ENCODE measurements at regions not wholly inside any gene's neighbourhood (a gene's known extent, or its start where the extent isn't known, plus 50 kb on each side); places are given as distances from the start of the nearest gene placed in this dataset.

DNA sequence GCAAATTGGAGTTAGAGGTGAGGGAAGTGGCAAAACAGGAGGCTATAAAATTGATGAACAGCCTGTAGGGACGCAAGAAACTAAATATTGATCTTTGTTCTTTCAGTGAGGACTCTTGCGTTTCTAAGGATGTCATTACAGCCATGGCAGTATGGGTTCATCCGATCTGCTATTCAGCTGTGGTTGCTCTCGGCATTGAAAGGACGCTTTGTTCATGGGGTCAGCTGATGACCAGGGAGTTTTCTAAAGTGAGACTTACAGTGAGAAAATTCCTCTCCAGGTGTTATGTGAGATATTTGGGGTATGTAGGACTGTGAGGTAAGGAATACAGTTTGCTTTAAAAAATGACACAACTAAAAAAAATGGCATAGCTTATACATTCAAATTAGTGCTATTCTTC, 52.7 kb upstream of the PELI1 start:
- DNase-seq: no peak

DNA sequence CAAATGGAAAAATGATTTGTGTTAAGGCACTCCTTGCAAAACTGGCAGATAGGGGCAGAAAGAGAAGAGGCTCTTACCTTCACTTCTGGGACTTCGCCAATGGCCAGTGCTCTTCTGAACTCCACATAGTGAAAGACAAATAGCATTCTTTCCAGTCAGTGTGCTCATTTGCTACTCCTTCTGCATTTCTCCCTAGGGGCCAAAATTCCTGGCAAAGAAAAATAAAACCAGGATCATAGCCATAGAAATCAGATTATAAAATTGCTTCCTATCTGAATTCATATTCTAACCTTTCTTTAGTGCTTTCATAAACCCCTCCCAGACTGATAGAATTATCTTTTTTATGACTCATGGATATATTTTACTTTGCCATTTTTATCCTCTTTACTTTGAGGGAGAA, 56.9 kb upstream of the PELI1 start:
- DNase-seq: no peak

DNA sequence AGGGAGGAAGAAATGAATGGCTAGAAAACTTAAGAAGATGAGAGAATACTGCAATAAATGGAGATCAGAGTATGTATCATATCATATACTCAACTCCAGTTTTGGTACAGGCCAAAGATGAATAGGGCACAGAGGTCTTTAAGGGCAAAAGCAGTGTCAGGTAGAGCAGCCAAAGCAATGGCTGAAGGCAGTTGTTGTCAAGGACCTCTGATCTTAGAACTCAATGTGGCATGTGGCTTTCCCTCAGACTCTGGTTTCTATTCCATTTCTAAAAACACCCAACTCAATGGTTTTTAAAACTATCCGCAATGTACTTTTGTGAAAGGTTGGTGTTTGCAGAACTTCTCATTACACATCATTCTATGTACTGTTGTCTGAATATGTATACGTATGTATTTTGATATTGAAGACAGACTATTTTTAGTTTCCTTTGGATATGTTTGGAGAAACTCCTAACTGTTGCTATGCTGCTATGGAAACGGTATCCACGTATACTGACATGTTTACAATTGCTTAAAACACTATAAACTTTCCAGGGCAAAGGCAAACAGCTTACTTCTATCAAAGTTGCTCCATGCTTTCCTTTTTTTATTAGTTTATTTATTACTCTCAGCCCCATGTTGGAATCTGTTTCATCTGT, 58.1 kb upstream of the PELI1 start:
- peak in 1 of 5 donors; percentile 25 for DNase-seq

DNA sequence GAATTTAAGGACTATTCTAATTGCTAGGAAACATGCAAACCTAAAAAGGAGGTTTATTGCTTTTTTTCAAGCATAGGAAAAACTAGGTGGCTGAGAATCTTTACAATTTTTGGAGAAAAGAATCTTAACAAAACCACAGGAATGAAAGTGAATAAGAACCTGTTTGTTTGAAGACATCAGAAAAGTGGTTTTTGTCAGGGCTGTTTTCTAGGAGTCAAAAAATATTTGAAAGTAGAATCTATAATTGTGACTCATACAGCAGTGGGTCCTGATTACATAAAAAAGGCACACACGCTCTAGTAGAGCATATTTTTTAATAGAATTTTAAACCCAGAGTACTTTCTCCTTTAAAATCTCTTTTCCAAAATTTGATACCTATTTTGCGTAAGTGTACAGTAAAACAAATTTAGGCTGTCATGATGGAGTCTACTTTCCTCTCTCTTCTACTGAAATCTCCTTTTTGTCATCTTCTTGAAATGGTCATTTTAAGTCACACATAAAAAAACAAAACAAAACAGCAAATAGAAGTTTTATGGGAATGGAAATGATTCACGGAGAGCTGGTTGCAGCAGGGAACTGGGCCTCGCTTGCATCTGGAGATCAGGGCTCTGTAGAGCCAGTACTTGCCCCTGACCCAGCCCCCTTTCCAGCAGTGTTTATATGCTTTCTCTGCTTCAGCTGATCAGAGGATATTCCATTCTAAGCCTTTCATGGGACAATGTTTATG, 59.1 kb upstream of the PELI1 start:
- DNase-seq: peak in 1 of 5 donors; percentile 23

DNA sequence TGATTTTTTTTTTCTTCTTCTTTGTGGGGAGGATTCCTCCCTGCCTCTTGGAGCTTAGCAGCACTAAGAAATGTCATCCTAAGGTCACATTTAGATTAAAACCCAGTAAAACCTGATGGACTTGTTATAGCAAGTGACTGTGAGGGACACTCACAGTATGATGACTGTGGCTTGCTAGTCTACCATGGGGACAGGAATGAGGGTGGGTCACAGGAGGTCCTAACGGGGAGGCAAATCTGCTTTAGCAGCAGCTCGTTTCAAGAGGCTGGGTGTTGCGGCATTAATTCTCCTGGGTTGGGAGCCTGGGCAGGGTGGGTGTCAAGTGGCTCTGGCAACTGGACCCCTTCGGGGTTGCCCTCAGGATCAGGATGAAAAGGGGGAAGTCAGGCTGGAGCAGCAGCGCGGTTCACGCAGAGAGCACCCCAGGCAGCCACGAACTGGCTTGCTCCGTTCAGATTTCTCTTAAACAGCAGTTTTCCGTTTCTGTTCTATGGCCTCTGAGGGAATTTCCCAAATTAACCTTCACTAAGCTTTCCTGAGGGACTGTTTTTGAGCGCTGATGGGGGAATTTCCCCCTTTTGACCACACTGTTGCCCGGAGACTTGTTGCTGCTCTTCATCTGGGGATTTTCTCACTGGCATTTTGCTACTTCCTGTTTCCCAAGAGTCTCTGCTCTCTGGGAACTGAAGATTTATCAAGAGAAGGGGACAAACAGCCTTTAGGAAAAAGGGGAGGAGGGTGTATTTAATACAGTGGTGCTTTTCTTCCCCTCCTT, 59.8 kb upstream of the PELI1 start:
- peak; percentile 35 to 53 (median 38) for DNase-seq

DNA sequence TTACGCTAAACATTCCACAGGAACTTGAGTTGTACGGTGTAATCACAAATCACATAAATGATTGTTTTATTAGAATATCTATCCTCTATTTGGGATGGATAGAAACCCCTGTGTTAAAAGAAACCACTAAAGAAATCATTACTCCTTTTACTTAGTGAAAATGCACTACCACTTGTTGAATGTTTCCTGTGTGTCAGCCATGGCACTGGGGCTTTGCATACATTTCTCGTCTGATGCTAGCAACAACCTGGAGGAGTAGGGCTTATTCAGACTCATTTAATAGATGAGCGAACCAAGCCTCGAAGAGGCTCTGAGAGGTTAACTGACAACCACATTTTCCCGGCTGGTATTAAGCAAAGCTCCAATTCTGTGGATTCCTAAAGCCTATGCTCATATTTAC, 60.5 kb upstream of the PELI1 start:
- DNase-seq: no peak

DNA sequence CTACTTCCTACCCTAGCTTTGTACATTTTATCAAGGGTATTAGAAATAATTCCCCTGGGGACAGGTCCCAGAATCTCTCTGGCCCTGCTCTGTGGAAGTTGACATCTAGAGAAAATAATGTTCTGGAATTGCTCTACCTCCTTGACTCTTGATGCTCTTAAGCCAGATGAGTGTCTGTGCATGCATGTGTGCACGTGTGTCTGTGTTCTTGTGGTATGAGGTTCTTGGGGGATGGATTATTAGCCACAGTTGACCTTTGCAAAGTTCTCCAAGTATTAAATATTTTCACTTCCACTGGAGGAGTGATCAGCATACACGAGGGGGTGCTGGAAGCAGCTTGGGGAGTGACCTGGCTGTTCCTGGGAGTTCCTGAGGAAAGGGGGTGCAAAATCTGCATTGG, 61.2 kb upstream of the PELI1 start:
- DNase-seq: no peak

DNA sequence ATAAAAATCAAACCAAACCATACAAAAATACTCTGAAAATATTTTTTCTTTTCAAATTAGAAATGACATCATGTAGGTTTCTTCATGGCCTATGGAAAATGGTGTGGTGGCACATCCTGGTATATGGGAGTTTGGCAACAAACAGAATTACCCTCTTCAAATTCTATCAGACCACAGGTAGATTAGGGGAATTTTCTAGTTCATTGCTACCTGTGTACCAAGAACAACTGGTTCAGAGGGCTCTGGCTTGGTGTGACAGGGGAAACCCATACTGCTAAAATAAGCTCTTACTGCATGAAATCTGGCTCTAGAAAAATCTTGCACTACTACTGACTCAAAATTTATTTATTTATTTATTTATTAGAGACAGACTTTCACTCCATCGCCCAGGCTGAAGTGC, 63.4 kb upstream of the PELI1 start:
- DNase-seq: no peak

DNA sequence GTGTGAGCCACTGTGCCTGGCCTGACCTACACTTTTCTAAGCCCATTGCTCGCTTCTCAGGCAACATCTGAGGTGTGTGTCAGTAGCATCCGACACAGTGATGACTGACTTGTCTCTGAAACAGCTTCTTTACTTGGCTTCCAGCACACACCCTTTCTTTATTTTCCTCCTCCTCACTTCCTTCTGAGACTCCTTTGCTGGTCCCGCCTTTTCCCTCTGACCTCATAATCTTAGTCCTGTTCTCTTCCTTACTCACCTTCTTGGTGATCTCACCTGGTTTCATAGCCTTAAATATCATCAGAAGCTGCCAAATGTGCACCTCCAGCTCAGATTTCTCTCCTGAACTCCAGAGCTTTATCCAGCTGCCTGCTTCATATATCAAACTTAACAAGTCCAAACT, 66.6 kb upstream of the PELI1 start:
- no peak for DNase-seq

DNA sequence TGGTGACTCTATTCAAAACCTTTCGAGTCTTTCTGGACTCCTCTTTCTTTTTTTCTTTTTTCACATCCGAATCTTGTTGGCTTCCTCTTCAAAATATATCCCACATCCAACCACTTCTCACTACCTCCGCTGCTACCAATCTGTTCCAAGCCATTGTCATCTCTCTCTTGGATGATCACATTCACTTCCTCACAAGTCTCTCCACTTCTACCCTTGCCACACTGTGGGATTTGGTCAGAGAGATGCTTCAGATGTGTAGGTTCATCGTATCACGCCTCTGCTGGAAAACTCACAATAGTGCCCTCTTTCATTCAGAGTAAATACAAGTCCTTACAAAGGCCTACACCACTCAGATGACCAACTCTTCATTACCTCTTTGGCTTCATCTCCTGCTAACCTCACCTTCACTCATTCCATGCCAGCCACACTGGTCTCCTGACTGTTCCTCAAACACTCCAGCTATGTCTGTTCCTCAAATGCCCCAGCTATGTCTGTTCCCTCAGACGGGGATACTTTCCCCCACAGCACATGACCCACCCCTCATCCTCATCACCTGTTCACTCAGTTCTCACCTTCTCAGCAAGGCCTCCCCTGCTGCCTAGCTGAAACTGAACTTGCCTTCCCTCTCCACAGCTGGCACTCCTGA, 67.2 kb upstream of the PELI1 start:
- no peak for DNase-seq

DNA sequence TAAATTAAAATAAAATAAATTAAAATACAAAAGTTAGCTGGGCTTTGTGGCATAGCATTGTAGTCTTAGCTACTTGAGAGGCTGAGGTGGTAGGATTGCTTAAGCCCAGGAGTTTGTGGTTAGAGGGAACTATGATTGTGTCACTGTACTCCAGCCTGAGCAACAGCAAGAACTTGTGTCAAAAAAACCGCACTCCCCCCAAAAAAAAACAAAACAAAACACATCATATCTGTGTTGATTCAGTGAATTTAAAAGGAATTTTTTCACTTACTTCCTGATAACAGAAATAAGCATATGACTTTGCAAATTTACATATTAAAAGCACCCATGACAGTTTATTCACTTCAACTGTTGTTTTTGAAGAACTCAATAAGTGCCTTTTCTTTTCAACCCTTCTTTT, 68.1 kb upstream of the PELI1 start:
- DNase-seq: peak in 1 of 5 donors; percentile 79

DNA sequence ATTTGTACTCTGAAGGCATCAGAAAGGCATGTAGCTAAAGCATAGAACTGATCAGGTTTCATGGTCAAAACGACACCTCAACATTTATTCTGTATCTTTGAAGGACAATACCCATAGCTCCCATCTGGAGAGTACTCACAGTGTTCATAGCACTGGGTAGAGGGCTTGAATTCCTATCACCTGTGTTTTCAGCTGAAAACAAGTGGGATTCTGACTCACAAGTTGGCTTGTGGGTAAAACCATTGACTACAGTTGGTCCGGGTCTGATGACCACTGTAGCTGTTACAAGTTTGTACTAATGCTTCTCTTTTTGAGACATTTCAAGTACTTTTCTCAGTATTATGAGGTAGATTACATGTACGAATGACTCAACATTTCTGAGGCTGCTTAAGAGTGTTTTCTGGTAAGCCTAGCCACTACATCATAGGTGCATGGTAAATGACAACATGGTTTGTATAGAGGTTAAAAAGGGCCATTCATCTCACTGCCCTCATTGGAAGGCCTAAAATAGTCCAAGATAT, 68.6 kb upstream of the PELI1 start:
- peak in 1 of 5 donors; percentile 94 for DNase-seq

DNA sequence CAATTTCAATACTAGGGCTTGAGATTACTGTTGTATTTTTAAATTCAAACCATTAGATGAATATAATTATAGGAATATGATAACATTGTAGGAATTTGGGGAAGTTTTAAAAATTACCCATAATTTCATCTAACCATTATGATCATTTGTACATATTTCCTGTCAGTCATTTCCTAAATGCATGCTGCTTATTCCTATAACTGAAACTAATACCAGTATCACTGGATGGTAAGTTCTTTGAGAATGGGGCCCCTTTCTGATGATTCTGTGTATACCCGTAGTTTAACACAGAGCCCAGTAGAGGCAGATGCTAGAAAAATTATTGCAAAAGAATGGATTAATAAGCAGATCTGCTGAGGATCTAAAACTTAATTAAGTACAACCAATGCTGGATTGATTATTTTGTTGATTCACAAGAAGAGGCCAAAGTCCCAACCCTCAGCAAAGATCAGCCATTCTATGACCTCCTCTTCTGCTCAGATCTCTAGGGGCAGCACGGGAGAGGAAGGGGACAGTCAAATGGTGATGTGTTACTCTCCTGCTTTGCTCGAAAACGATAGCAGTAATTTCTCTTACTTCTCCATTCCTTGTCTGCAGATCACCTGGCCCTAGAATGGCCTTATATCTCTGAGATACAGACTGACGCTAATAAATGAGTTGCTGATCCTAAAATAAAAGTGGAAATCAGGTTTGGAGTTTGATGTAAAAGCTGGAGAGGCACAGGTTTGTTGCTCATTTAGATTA, 69.5 kb upstream of the PELI1 start:
- peak in 1 of 5 donors; percentile 67 for DNase-seq

DNA sequence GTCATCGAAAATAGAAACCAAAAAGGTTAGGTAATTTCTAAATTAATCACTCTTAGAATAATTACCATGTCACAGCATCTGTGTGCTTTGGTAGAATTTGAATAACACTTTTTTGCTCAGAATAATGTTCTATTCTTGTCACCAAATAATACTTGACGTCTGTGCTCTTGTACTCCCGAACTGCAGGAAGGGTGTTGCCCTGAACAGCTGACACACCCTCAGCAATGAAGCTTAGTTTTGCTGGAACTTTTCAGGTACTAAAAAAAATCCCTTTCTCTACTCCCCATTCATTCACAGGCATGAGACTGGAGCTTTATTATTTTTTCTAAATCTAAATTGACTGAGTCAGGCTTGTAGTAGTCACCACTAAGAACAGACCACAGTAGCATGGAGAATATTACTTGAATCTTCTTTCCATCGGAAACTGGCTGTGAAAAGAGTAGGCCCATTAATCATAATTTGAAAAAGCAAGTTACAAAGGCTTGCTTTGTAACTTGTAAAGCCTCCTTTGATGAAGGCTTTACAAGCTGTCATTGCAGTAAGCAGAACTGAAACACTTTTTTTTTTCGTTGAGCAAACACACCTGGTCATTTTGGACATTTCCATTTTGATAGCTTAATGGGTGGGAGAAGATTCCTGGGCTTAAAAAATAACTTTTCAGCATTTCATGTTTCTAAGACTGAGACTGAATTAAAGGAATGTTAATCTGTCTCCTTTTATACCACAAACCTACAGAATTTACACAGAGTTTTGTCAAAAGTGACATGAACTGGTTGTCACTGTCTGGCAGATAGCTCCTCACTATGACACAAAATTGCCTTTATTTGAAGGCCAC, 70.3 kb upstream of the PELI1 start:
- DNase-seq: peak in 1 of 5 donors; percentile 79

DNA sequence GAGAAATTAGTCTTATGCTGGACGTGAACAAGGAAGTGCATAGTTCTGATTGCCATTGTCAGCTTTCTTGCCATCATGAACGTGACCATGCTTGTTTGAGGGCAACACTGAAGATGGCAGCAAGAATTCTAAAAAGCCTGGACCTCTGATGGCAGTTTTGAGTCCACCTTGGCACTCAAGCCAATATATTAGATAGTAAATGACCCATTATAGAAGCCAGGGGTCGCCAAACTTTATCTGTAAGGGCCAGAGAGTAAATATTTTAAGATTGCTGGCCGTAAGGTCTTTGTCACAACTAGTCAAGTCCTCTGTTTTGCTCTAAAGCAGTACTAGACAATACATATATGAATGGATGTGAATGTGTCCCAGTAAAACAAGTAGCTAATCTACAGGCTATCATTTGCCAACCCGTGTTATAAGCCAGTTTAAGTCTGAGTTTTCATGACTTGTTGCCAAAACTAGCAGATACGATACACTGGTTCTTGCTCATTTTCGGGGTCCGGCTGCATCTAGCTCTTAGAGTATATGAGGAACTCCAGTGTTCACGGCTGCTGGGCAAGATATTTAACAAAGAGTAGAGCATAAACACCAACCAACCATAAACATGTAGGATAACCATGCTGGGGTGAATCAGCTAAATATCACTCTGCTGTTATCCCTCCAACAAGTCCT, 73.1 kb upstream of the PELI1 start:
- DNase-seq: no peak

DNA sequence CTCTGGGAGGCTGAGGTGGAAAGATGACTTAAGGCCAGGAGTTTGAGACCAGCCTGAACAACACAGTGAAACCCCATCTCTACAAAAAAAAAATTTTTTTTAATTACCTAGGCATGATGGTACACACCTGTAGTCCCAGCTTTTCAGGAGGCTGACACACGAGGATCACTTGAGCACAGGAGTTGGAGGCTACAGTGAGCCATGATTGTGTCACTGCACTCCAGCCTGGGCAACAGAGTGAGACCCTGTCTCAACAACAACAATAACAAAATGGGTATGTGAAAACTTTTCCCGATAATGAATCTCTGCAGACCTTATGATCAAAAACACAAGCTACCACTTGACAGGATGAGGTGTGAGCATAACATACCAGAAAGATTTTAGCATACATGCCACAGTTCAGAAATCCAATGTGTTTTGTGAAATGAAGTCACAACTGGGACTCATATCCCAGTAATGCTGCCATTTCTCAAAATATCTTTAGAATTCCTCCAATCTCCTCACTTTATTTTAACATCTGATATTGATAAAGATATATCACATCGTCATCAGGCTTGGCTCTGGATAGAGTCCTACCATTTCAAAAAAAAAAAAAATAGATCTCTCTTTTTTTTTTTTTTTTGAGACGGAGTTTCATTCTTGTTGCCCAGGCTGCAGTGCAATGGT, 74.0 kb upstream of the PELI1 start:
- DNase-seq: no peak

DNA sequence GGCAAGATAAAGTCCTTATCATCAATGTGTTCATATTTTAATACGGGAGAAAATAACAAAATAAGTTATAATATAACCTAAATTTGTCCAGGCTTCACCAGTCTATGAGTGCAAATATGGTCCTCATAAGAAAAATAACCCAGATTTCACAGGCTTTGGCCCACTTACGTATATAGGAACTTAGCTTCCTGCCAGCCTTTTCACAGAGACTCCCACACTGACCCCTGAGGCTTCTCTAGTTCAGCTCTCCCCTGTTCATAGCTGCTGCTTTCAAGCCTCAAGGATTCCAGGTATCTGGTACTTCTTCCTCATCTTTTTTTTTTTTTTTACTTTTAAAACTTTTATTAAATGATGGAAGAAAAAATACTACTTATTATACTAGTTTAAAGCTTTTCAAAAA, 74.9 kb upstream of the PELI1 start:
- no peak for DNase-seq

DNA sequence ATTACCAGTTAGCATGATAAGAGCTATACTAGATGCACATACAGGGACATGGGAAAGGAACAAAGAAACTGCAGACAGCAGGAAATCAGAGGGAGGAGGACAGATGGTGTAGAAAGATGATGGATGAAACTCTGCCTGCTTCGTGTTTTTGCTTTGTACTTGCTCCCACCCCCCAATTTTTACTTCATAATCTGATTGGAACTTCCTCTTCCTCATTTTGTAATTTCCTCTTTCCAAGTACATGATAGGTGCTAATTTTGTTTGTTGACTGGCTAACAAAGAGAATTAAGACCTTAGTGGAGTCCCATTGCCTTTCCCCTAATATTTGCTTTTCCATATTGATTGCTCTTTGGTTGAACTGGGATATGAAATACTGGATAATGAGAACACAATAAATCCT, 76.0 kb upstream of the PELI1 start:
- DNase-seq: no peak

DNA sequence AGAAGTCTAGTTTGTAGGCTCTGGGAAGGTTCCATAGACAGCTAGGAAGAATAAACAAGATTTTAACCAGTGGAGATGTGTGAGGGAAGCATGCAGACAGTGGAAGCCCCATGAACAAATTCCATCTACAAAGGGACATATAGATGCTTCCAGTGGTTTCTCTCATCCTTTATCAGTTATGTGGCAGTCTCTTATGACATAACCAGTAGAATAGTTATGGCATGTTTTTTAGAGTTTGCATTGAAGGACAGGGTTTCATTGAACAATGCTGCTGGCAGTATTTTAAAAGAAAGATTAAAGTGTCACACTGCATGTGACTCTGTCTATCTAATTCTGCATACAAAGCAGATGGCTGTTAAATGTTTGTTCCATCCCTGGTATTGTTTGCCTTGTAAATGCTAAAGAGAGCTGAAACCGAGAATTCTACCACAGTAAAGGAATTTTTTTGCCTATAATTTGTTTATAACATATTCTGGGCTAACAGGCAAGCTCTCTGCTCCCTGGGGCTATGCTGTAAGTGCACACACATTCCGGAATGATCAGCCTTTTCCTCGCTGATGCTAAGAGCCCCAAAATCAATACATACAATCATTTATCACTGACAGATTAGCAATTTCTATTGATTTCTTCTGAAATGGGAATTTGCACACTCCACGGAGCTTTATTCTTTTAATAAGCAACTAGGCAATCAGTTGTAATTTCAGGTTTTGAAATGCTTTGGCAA, 76.8 kb upstream of the PELI1 start:
- DNase-seq: no peak

DNA sequence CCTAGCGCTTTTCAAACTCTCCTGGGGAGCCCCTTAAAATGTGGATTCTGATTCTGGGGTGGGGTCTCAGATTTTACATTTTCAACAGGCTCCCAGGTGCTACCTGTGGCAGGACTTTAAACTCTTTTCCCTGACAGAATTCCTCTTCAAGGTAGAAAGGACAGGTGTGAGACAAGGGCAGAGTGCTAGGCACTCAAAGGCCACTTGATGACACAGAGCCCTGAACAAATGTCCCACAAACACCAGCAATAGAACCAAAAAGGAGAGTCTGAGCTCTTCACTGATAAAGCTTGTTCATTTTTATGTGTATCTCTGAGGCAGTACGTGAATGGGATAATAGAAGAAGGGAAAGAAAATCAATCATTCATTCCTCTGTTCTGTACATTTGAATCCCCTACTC, 77.7 kb upstream of the PELI1 start:
- DNase-seq: no peak

All from T-helper 1 cell (primary cell).